GM18868 (cell line): ENCODE measurements at regions not wholly inside any gene's neighbourhood (a gene's known extent, or its start where the extent isn't known, plus 50 kb on each side); places are given as distances from the start of the nearest gene placed in this dataset.
"Not testable (repeated sequence)": the region's sequence is repeated elsewhere in the genome, so short reads cannot be mapped to it uniquely, and the experiment has no call there.

Experiments used
- ATAC-seq: cut with Tn5 transposase; IDR thresholded peaks from one replicate; pipeline ENCODE4 v1.9.1; 2021; ENCODE audit warnings: mild to moderate bottlenecking, moderate library complexity; ENCODE audit not compliant: unreplicated experiment

DNA sequence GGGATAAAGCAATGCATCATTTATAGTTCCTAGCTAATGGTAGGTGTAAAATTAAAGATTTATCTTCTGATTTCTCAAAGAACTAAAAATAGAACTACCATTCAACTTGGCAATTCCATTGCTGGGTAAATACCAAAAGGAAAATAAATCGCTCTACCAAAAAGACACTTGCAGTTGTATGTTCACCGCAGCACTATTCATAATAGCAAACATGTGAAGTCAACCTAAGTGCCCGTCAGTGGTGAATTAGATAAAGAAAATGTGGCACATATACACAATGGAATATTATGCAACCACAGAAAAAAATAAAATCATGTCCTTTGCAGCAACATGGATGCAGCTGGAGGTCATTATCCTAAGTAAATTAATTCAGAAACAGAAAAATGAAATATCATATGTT, 192.8 kb upstream of the ADRA1D start:
- no peak for ATAC-seq

DNA sequence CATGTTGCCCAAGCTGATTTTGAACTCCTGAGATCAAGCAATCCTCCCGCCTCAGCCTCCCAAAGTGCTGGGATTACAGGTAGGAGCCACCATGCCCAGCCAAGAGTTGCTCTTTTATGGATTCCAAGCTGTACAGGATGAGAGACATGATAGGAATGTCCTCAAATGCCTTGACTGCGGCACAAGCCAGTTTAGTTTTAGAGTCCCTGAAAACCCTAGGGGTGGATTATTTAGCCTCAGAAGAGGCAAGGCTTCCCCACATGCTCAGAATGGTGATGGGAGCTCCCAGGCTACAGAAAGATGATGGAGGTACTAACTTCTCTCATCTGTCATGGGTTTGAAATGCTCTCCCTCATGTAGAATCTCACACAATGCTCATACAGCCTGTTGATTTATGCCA, 192.1 kb upstream of the ADRA1D start:
- no peak for ATAC-seq

DNA sequence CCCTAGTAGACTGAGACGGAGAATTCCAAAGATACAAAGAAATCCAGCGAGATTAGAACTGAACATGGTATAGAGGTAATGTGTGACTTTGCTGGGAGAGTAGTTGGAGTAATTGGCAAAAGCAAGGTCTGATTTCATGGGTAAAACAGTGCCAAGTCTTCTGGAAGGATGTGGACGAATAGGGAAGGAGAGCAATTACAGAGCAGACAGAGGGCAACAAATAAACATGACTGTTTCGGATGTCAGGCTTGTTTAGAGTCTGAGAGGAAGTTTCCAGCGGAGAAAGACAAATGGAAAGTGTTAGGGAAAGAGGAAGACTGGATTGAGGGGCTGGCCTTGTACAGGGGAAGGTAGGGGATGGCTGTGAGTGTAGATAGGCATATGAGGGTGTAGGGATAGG, 190.4 kb upstream of the ADRA1D start:
- ATAC-seq: no peak

DNA sequence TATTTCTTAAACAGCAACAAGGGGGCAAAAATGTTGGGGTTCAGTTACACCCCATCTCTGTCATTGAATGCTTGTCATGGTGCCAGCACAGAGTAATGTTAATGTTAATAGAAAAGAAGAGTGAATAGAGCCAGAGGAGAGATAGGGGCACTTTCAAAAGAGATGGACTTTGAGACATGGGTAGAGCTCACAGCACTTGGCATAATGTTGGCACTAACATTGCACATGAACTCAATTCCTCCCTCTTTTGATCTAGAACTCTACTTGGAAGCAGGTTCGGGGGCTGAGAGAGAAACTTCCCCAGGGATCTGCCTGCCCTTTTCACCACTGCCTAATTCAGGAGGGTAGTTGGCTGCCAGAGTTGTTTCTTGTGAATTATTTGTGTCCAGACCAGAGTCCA, 188.0 kb upstream of the ADRA1D start:
- ATAC-seq: no peak

DNA sequence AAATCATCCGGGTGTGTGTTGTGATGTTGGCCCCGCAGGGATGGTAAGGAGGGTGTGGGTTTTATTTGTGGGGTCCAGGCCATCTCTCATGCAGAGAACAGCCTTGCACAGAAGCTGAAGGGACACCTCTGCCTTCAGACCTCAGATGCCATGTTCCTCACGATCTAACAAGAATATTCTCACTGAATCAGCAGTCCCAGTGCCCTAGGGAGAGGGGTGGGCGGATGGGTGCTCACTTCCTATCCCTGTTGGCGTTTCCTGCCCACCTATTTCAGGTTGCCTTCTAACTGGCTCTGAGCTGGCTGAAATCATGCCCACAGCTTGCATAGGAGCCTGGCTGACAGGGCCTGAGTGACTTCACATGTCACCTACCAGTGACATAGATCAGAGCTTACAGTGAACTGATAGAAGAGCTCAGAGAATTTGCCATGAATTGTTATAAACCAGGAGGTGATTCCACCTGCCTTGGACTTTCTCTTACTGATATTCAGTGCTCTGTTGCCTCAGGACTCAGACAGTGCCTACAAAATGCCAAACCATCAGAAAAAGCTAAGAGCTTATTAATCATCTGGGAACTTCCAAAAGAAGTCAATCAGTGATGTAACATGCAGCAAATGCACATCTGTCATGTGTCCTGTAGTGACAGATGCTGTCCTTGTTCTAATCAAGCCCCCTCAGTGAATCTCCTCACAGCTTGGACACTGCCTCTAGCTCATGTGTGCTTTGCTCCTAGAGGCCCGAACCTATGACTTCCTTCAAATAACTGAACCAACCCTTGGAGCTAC, 186.8 kb upstream of the ADRA1D start:
- no peak for ATAC-seq

DNA sequence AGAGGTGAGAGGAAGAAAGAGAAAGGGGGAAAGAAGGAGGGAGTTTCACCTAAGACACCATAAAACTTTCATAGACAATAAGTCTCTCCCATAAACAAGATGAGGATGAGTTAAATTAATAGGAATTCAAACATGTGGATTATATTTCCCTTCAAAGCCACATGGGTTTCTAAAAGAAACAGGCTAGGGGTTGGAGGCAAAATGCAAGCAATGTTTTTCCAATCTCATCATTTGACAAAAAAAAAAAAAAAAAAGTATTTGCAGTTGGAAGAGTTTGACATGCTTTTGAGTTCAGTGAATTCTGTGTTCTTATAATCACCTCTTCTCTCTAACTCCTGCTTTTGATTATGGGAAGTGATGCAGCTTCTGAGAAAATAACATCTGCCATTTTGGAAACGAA, 186.1 kb upstream of the ADRA1D start:
- no peak for ATAC-seq

DNA sequence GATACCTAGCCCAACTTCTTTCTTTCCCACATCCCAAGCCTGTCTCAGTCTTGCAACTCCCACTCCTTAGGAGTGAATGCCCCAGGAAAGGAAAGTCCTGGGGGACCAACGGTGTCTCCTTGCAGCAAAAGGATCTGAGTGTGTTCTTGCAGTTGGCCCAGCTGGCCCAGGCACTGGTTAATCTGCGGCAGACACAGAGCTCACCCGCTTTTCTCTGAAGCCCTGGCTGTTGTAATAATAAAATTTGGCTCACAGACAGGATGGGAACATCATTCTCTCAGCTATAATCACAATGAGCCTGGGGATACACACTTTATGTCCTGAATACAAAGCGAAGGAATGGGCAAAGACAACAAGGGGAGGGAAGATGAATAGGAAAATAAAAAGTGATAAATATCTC, 185.6 kb upstream of the ADRA1D start:
- no peak for ATAC-seq

DNA sequence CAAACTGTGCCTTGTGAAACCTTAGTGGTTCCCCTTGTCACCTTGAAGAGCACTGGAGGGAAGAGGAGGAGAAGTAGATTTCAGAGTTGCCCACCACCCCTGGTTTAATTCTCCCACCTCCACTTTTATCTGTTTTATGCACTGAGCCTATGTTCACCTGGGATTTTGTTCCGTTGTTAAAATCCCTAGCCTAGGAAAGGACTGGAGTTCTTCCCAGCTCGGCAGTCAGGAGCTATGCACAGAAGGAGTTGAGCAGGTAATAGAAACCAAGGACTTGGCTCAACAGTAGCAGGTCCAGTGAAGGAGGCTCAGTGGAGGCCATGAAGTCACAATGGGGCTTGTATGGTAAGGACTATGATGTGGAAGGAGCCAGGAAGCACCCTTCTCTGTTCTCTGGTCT, 182.4 kb upstream of the ADRA1D start:
- no peak for ATAC-seq

DNA sequence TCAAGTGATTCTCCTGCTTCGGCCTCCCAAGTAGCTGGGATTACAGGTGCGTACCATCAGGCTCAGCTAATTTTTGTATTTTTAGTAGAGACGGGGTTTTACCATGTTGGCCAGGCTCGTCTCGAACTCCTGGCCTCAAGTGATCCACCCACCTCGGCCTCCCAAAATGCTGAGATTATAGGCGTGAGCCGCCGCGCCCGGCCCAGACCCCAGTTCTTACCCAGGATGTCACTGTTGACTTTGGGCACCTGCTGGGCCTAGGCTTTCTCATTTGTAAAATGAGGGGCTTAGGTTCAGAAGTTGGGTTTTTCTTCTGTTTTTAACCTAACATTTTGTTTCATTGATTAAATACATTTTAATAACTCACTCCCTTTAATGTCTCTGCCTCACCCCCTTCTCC, 181.7 kb upstream of the ADRA1D start:
- not testable (repeated sequence) for ATAC-seq

DNA sequence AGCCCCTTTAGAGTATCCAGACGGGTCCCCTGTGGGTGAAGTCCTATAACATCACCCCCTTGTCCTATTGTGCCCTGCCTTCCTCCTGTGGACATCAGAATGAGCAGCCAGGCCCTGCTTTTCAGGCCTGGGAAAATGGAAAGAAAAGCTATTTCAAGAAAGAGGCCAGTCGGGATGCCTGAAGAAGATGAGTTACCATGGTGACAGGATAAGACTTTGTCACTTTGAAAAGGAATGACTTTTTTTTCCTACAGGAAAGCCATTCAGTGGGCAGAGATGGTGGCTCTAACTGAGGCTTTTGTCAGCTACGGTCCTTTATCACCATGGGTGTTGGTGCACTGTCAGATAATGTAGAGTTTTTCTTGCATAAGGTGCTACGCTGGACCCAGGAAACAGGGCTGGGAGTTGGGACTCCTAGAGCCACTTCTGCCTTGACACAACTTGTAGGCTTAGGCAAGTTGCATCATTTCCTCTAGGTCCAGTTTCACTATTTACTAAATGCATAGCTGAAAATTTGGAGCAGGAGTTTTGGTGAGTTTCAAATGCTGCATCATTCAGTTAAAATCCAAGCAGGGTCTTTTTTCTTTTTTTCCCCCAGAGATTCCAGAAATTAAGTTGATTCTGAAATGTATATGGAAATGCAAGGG, 179.0 kb upstream of the ADRA1D start:
- no peak for ATAC-seq

DNA sequence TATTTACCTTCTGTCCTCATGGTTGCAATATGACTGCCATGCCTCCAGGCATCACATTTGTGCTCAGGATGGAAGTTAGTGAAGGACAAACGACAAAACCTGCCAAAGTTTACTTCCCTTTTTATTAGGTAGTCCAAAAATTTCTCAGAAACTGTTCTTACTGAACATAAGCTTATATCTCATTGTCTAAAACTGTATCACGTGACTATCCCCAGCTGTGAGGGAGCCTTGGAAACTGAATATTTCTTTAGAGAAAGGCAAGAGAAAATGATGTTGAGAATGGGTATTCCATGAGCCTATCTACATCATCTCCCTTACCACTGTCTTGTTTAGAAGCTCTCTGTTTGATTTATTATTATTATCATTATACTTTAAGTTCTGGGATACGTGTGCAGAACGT, 169.1 kb upstream of the ADRA1D start:
- ATAC-seq: no peak

DNA sequence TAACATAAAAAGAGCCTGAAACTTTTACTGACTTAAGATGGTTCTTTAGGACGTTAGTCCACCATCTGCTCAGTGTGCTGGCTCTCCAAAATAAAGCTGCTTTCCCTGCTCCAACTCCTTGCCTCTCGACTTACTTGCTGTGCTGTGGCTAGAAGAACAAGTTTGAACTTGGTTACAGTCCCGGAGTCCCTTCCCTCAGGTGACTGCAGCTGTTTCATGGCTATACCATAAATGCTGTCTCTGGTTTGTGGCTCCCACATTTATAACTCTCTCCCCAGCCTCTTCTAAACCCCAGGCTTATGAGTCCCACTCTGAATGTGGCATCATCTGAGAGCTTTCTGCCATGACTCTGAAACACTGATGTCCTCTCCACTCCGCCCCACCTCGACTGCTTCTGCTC, 166.2 kb upstream of the ADRA1D start:
- ATAC-seq: no peak

DNA sequence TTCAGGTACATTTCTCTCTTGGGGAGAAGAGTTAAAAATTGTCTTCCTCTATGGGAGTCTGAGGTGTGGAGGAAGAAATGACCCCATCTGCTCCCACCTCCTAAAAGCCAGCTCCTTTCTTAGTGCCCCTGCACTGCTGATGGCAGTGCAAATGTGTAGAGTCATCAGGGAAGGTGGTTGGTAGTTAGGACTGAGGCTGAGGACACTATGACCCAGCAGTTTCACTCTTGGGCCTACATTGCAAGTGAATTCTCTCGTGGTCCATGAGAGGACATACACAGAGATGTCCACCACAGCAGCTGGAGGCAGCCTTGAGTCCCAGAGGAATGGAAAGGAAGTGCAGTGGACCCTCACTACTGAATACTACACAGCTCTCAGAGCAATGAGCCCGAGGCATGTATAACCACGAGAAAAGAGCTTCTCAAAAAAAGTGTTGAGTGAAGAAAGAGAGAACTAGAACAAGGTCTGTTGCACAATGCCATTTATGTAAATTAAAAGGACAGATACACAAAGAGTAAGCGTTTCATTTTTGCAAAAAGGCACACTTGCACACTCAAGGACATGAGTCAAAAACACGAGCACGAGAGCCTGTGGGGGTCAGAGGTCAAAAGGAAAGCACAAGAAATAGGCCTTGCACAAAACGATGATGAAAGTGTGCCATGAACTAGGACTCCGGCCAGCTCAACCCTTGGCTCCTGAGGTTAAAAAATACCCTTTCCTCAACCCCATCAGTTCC, 164.4 kb upstream of the ADRA1D start:
- no peak for ATAC-seq

DNA sequence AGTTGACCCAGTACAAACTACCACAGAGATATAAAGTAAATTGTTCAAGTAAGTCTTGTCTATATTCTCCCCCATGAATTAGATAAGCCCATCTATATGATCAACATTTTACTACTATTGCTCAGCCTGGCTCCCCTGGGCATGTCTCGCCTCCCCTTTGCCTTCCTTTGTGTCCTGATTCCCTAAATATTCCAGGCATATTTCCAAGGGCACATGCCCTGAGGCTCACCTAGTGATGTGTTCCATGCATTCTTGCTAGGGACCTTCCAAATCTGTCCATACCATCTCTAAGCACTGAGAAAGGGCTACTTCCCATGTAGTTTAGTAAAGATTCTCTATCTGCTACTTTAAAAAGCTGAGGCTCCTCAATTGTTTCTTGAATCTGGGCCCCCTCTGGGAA, 163.1 kb upstream of the ADRA1D start:
- no peak for ATAC-seq

DNA sequence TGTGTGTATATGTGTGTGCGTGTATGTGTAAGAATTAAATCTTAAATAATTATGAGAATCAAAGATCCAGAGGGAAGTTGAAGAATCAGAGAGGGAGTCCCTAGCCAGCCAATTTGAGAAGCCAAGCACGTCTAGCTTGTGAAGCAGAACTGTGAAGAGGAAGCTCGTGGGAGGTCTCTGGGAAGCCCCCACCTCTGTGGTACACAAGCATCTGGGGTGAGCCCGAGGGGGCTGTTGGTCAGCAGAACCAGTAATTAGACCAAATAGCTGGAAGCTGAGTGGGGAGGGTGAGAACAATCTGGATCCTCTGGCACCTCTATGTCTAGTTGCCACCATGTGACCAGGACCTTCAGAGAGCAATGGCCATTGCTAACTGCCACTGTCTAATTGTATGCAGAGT, 162.7 kb upstream of the ADRA1D start:
- no peak for ATAC-seq

DNA sequence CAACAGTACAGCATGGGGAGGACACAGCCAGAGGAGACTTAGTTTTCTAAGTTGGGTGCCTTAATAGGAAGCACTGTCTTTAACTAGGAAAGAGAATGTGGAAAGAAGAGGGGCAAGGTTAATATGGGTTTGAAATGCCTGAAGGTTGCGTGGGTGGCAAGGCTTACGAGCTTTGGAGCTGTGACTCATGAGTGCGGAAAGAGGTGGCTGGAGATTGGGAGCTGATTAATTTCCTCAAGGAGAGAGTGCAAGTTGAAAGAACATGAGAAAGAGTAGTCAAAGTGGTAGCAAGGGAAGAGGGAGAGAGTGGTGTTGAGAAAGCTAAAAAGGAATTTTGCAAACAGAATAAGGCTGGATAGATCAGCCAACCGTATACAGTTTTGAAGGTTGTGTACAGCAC, 157.5 kb upstream of the ADRA1D start:
- ATAC-seq: no peak

DNA sequence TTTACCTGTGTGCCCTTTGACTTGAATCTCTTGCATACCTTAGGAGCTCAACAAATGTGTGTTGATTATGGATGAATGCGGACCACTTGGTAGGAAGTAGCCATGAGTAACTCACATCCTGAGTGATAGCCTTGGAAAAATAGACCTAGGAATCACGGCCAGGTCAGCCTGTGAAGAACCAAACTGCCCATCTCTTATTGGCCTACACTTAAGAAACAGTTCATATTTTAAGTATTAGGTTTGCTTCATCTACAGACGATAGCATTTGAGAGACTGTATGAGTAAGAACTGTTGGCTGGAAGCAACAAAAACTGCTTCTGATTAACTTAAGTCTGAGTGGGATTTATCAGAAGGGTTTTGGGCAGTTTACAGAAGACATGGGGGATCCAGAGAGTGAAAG, 152.5 kb upstream of the ADRA1D start:
- ATAC-seq: no peak

DNA sequence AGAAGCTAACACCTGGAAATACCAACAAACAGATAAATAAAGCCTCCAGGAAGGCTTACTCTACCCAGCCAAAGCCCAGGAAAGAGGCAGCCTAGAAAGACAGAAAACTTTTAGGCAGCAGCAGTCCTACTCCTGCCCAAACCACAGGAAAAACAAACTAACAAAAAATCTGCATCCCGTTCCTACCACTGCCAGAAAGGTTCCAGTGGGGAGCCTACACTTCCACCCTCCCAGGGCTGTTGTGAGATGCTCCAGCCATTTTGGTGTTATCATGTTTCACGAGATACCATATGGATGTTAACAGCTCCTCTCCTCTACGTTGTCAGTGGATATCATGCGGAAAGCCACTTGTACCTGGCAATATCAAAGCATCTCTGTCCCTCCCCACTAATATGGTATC, 135.9 kb upstream of the ADRA1D start:
- ATAC-seq: no peak

DNA sequence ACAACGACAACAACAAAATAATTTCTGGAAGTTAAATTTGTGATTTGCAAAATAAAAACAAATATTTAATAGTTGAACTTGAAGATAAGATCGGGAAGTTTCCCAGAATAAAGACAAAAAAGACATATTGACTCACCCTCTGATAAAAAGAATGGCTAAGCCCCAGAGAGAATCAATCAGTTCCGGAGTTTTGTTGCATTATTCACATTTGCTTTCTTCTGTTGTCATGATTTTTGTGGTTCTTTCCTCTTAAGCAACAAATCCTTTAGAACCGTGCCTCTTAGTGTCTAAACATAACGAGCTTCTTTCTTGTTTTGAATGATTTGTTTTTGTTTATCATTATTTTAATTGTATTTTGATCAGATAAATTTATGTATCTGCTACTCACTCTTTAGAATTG, 134.9 kb upstream of the ADRA1D start:
- no peak for ATAC-seq

DNA sequence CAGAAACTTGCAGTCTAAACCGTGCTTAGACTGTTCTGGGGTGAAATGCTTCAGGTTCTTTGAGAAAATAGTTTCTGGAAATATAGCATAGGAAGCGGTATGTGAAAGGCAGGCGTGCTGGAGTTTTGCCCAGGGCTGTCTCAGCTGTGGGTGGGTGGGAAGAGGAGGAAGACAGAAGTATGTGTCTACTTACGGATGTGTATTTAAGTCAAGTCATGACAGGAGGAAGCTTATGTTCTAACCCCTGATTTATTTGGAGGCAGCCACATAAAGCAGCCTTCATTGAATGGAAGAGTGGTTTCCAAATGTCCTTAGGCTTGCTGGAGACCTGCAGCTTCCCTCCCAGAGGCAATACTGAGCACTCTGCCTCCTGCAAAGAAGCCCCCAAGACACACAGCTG, 126.8 kb upstream of the ADRA1D start:
- no peak for ATAC-seq

DNA sequence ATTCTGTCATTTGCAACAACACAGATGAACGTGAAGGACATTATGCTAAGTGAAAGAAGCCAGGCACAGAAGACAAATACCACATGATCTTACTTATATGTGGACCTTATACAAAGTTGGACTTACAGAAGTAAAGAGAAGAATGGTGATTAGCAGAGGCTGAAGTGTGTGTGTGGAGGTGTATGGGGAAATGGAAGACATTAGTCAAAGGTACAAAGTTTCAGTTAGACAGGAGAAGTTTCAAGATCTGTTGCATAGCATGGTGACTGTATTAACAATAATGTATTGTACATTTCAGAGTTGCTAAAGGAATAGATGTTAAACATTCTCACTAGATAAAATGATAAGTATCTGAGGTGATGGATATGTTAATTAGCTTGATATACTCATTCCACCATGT, 124.4 kb upstream of the ADRA1D start:
- no peak for ATAC-seq

DNA sequence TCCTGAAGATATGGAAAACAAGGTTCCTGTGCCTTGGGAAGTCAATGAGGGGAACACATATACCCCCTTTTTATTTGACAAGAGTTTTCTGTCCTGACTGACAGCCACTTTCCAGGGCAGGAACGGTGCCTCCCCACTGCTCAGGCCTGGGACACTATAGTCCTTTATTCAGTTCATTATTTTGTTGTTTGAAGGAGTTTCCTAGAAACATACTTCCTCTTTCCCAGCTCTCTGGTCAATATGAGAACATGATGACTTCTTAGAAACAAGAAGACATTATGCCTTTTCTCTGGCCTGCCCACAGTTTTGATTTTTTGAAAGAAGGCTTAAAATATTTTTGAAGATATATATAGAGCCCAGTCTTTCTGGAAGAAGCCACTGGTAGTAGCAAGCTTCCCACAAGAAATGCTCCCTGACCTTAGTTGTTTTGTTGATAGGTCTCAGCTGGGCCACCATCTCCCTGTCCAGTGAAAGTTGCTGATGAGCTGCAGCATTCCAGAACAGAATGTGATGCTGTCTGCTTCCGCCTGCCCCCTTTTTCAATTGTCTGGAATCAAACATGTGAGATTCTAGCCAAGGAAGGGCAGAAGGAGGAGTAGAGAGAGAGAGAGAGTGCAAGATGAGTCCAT, 122.7 kb upstream of the ADRA1D start:
- no peak for ATAC-seq
